Ishikawa (cell line): ENCODE measurements at regions not wholly inside any gene's neighbourhood (a gene's known extent, or its start where the extent isn't known, plus 50 kb on each side); places are given as distances from the start of the nearest gene placed in this dataset.

Experiments
- CEBPB ChIP-seq: IDR thresholded peaks from 2 replicates; pipeline ENCODE4 v1.6.1; 2012
- CREB1 ChIP-seq: IDR thresholded peaks from 2 replicates; pipeline ENCODE4 v1.6.1; 2012; ENCODE audit warnings: low read depth
- EGR1 ChIP-seq: IDR thresholded peaks from 2 replicates; pipeline ENCODE4 v1.6.1; 2012
- EP300 ChIP-seq: IDR thresholded peaks from 2 replicates; pipeline ENCODE4 v1.6.1; 2012; ENCODE audit warnings: borderline replicate concordance
- FOXM1 ChIP-seq: IDR thresholded peaks from 2 replicates; pipeline ENCODE4 v1.6.1; 2012; ENCODE audit warnings: low read depth, borderline replicate concordance
- NFIC ChIP-seq: IDR thresholded peaks from 2 replicates; pipeline ENCODE4 v1.6.1; 2012
- RAD21 ChIP-seq: IDR thresholded peaks from 2 replicates; pipeline ENCODE4 v1.6.1; 2012; ENCODE audit warnings: low read depth
- TAF1 ChIP-seq: IDR thresholded peaks from 2 replicates; pipeline ENCODE4 v1.6.1; 2012; ENCODE audit warnings: low read depth, mild to moderate bottlenecking
- TCF12 ChIP-seq: IDR thresholded peaks from 2 replicates; pipeline ENCODE4 v1.6.1; 2012; ENCODE audit warnings: low read depth
- TEAD4 ChIP-seq: IDR thresholded peaks from 2 replicates; pipeline ENCODE4 v1.6.1; 2012
- YY1 ChIP-seq: IDR thresholded peaks from 2 replicates; pipeline ENCODE4 v1.6.1; 2012; ENCODE audit warnings: low read depth
- ZBTB7A ChIP-seq: IDR thresholded peaks from 2 replicates; pipeline ENCODE4 v1.6.1; 2012; ENCODE audit warnings: low read depth
- TF ChIP-seq, protein P1 (sequence below): IDR thresholded peaks from 2 replicates; pipeline ENCODE4 v1.6.1; 2012; ENCODE audit warnings: low read depth, mild to moderate bottlenecking
- TF ChIP-seq, protein P2 (sequence below): IDR thresholded peaks from 2 replicates; pipeline ENCODE4 v1.6.1; 2012
- TF ChIP-seq, protein P3 (sequence below): IDR thresholded peaks from 2 replicates; pipeline ENCODE4 v1.6.1; 2012

DNA sequence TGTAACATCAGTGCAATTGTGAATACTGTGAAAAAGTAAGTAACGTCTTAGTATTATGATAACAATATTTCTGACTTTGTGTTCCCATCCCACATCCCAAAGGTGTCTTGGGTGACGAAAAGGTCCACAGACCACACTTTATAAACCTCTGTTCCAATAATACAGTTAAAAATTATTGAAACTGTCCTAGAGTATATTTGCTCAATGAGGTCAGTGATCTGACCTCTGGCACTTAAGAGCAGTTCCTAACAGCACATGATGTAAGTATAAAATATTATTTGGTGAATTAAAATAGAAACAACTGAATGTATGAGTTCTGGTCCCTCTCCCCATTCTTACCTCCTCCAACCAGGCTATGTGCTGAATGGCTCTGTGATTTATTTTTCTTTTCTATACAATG is 566.4 kb upstream of the MMS22L start:
- TF ChIP-seq TAF1 (no peak), NFIC (no peak), RAD21 (no peak), FOXM1 (no peak), TEAD4 (no peak)
- TF ChIP-seq, protein P1, sequence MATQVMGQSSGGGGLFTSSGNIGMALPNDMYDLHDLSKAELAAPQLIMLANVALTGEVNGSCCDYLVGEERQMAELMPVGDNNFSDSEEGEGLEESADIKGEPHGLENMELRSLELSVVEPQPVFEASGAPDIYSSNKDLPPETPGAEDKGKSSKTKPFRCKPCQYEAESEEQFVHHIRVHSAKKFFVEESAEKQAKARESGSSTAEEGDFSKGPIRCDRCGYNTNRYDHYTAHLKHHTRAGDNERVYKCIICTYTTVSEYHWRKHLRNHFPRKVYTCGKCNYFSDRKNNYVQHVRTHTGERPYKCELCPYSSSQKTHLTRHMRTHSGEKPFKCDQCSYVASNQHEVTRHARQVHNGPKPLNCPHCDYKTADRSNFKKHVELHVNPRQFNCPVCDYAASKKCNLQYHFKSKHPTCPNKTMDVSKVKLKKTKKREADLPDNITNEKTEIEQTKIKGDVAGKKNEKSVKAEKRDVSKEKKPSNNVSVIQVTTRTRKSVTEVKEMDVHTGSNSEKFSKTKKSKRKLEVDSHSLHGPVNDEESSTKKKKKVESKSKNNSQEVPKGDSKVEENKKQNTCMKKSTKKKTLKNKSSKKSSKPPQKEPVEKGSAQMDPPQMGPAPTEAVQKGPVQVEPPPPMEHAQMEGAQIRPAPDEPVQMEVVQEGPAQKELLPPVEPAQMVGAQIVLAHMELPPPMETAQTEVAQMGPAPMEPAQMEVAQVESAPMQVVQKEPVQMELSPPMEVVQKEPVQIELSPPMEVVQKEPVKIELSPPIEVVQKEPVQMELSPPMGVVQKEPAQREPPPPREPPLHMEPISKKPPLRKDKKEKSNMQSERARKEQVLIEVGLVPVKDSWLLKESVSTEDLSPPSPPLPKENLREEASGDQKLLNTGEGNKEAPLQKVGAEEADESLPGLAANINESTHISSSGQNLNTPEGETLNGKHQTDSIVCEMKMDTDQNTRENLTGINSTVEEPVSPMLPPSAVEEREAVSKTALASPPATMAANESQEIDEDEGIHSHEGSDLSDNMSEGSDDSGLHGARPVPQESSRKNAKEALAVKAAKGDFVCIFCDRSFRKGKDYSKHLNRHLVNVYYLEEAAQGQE: no peak

DNA sequence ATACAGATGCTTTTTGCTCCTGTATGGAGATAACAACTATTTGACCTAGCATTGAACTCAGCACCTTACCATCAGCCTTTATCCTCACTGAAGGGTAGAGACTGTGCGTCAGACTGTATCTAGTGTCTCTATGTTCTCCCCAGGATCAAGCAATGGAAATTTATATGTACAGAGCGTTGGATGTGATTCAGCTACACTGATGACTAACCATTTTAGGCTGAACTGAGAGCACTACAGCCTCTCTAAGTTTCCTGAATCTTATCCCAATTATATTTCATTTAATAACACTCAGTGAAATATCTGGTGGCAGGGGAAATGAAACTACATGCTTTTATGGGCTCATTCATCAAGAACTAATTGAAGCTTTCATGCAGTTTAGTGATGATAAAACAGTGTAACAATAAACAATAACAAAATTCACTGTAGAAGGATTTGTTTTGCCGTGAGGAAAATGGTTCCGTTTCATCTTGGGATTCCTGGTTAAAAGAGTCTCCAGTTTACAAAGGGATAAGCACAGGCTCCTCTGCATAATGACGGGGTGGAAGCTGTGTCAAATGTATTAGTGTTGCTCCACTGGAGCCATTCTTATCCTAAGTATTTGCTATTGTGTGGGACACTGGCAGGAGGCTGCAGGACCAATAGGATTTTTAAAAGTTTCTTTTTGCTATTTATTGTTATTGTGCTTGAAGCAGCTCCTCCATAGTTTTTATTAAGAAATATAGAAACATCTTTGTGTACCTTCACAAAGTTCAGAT is 567.6 kb upstream of the MMS22L start:
- no peak for TF ChIP-seq TCF12

DNA sequence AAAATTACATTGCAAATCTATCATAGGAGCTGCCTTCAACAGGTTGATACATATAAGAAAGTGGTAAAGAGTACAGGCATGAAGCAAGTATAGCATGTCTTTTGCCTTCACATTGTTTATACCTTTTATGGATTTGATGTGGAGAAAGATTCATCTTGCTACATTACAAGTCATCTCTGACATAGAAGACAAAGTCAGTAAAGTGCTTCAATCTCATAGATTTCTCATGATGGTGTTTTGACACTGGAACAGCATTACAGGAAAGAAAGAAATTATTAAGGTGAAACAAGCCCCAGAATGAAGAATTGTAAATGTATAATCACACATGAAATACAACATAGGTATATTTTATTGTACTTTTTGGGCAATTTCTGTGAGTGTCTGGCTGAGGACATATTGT is 580.7 kb upstream of the MMS22L start:
- no peak for TF ChIP-seq FOXM1
- TF ChIP-seq RAD21: no peak
- no peak for TF ChIP-seq NFIC

DNA sequence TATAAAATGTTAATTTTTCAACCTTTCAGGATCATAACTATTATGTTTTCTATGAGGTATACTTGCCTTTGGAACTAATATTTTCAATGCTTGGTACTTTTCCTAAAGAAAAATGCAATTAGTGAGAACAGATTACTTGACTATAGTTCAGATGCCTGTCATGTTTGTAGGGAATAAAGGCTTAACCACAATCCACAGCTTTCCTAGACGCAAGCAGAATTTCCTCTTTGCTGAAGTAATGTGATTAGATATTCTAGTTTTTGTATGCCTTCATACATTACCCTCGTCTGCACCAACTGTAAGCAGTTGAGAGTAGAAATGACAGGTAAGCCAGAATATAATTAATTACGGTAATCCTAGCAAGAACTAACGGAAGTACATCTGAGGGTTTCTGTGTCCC is 581.4 kb upstream of the MMS22L start:
- TF ChIP-seq RAD21: no peak
- TF ChIP-seq NFIC: no peak
- TF ChIP-seq FOXM1: no peak
- no peak for TF ChIP-seq TCF12
- TF ChIP-seq CREB1: no peak
- TF ChIP-seq, protein P1: no peak
- TF ChIP-seq, protein P2, sequence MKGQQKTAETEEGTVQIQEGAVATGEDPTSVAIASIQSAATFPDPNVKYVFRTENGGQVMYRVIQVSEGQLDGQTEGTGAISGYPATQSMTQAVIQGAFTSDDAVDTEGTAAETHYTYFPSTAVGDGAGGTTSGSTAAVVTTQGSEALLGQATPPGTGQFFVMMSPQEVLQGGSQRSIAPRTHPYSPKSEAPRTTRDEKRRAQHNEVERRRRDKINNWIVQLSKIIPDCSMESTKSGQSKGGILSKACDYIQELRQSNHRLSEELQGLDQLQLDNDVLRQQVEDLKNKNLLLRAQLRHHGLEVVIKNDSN: no peak
- TF ChIP-seq ZBTB7A: no peak
- no peak for TF ChIP-seq TEAD4
- TF ChIP-seq TAF1: no peak
- no peak for TF ChIP-seq CEBPB
- TF ChIP-seq EP300: no peak
- no peak for TF ChIP-seq EGR1
- no peak for TF ChIP-seq YY1
- TF ChIP-seq, protein P3, sequence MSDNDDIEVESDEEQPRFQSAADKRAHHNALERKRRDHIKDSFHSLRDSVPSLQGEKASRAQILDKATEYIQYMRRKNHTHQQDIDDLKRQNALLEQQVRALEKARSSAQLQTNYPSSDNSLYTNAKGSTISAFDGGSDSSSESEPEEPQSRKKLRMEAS: no peak

DNA sequence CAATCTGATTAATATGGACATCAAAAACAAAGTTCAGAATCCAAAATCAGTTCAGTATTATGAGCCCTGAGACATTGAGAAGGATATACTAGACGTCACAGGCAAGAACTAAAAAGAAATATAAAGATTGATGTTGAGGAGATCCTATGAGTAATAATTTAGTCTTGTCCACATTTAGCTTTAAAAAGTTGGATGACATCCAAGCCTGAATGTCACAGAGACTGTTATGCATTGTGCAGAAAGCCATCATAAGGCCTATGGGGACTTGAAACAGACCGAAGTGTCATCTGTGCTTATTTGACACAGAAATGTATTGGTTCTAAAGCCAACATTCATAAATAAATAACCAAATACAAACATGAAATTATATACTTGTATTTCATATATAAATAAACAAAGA is 581.8 kb upstream of the MMS22L start:
- TF ChIP-seq EGR1 (no peak), TEAD4 (no peak), TAF1 (no peak)

DNA sequence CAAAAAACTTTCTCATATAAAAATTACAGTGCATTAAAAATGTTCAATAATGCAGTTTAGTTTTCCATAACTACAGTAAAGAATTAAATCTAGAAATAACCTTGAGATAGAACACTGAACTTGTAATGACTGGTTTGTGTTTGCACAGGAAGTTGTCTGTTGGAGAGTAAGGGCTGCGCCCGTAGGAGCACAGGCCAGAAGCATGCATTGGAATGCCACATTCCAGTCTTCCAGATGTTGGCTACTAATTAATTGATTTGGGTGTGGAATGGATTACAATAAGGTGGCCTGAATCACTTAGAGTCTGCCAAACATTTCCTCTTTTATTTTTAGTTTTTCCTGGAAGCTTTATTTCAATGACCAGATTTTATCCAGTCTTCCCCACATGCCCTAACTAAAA is 582.6 kb upstream of the MMS22L start:
- TF ChIP-seq CEBPB (no peak), YY1 (no peak), FOXM1 (no peak), TCF12 (no peak), EGR1 (no peak), CREB1 (no peak), TEAD4 (no peak)
- TF ChIP-seq, protein P1: no peak
